HS-5 (cell line): ENCODE measurements at regions not wholly inside any gene's neighbourhood (a gene's known extent, or its start where the extent isn't known, plus 50 kb on each side); places are given as distances from the start of the nearest gene placed in this dataset.

Experiments used
- DNase-seq: peaks from one replicate; pipeline ENCODE4 v3.0.0-alpha.2; 2012; ENCODE audit warnings: low read depth

- DNase-seq: no peak
These were observed 263.4 kb downstream of the MRTFB start for GRCh38 chr16:14334366-14335080.

DNA sequence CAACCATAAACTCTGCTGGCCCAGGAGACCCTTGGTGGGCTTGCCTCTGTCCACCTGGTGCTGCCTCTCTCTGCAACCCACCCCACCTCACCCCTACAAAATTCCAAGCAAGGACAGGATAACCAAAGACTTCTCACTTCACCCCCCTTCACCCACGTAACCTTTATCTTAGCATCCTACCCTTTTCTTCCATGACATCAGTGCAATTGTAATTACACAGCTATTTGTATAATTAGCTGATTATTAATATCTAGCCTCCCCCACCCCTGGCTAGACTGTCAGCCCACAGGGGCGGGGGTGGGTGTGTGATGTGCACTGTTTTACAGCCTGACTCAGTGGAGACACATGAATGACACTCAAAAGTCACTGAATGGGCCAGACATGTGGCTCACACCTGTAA is 262.2 kb downstream of the MRTFB start:
- no peak for DNase-seq

- no peak for DNase-seq
These were observed 259.9 kb downstream of the MRTFB start for GRCh38 chr16:14331020-14331419.

DNA sequence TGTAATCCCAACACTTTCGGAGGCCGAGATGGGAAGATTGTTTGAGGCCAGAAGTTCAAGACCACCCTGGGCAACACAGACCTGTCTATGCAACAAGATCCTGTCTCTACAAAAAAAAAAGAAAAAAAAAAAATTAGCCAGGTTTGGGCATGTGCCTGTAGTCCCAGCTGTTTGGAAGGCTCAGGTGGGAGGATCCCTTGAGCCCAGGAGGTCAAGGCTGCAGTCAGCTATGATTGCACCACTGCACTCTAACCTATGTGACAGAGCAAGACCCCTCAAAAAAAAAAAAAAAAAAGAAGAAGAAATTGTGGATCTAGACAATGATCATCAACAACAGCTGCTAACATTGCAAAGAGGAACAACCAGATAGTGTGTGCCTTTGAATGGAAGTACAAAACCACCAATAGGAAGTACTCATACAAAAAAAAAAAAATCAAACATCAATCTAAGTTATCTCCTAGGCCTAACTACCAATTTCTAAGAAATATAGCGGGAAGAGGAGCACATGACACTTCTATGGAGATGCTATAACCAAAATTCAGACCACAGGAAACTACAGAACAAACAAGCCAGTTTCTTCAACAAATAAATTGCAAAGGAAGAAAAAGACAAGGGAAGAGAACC is 258.7 kb downstream of the MRTFB start:
- DNase-seq: no peak

GRCh38 chr16:14325502-14326401 is 254.6 kb downstream of the MRTFB start:
- DNase-seq: no peak

DNA sequence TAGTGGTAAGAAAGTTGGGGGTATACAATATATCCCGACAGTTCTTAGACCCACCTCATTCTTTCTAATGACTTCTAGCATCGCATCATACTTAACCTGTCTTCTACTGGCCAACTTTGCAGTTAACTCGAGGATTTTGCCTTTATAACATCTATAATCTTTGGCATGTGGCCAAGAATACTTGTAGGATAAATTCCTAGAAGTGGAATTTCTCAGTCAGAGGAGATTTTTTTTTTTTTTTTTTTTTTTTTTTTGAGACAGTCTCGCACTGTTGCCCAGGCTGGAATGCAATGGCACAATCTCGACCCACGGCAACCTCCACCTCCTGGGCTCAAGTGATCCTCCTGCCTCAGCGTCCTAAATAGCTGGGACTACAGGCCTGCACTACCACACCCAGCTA is 253.5 kb downstream of the MRTFB start:
- DNase-seq: no peak

- DNase-seq: no peak
These were observed 251.1 kb downstream of the MRTFB start for GRCh38 chr16:14322186-14322585.

DNA sequence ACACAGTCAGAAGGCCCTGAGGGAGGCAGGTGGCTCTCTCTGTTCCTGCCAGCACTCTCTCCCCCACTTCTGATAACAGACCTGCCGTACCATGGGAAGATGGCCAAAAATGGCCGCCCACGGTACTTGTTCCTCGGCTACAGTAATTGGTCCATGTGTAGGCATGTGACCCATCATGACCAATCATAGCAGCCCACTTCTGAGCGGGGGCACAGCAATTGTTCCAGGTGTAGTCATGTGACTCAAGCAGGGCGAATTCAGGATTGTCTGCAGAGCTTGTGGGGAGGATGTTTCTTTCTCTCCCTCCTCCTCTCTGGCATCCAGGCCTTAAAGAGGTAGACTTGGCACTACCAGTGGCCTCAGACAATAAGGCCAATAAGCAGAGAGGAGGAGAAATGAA is 250.4 kb downstream of the MRTFB start:
- no peak for DNase-seq

GRCh38 chr16:14320406-14320805 is 249.3 kb downstream of the MRTFB start:
- no peak for DNase-seq
